GM19372 (cell line): ENCODE measurements at regions not wholly inside any gene's neighbourhood (a gene's known extent, or its start where the extent isn't known, plus 50 kb on each side); places are given as distances from the start of the nearest gene placed in this dataset.

Source experiments
- ATAC-seq: cut with Tn5 transposase; IDR thresholded peaks from one replicate; pipeline ENCODE4 v1.9.1; 2021; ENCODE audit warnings: mild to moderate bottlenecking, low read depth, moderate library complexity; ENCODE audit not compliant: unreplicated experiment

DNA sequence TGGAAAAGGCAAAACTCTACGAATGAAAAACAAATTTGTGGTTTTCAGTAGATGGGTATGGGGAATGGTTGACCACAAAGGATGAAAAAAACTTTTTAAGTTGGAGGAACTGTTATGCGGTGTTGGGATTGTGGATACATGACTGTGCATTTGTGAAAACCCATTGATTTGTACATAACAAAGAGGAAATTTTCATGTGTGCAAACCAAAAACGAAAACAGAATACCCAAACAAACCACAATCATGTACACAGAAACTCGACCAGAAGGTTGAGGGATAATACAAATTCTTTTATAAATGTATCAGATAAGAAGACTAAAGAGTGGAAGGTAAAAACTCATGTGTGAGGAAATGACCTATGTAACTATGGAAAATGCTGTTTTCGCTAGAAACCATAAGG lies 1012.4 kb downstream of the CDH18 start:
- no peak for ATAC-seq

DNA sequence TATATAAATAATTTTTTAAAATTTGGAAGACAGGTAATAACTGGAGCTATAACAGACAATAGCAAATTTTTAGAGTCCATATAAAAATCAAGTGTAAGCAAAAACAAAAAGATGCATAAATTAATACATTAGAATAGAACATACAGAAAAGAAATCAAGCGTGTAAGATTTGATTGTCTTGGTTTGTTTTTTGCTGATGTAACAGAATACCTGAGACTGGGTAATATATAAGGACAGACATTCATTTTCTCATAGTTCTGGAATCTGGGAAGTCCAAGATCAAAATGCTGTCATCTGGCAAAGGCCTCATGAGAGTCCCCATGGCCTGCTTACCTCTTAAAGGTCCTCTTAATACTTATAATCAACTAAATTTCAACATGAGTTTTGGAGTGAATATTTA lies 1010.1 kb downstream of the CDH18 start:
- ATAC-seq = no peak

DNA sequence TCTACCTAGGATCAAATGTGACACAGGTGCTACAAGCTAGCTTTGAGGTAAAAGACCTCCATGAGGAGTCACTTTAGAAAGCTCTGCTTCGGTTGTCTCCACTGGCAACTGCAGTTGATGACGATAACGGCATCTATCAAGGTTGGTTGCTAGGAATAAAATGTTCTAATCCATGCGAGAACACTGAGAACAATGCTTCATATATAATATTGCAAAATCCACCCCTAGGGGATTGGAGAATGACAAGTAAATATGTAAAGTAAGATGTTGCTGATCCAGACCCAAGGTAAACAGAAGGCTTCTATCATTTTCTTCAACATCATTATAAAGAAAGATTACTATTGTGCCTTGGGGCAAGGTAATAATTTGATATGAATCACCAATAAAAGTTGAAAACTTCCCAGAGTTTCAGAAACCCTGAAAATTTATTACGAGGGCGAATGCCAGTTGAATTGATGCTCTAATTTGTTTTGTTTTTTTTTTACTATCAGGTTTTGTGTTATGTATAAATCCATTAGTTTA lies 1003.4 kb downstream of the CDH18 start:
- ATAC-seq = no peak

DNA sequence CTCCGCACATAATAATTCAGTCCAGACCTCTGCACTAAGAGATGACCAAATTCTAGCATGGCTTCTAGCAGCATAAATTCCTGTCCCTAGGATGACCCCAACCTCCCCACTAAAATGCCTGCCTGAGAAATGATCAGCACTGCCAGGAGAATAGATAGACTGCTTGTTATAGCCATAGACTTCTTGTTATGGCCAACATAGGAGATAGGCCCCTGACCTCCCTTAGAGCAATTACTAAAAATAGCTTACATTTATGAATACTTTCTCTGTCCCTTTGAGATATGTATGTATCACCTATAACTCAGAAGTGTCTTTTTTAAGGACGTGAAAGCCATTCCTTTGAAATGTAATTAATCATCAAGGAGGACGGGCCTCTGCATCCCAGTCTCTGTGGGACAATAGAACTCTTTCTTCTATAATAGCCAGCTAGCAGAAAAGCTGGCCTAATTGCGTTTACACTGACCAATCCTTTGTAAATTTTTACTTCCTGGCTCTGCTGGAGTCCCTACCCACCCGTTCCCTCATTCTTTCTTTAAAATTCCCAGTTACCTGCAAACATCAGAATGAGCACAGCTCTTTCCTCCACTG lies 1002.7 kb downstream of the CDH18 start:
- ATAC-seq = no peak

DNA sequence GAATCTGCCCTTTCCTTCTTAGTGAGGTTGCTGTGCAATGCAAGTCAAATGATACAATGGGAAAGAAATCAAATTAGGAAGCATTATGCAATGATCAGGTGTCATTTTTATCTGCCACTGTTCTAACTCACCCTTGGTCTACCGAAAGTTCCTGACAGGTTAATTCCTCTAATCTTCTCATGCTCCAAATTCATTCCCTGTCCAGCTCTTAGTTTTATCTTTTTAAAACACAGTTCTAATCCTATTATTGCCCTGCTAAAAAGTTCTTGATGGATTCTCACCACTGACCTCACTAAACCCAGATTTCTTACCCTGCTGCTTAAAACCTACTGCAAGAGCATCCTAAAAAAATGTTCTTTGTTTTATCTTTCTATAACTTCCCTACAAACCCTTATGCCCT lies 1000.9 kb downstream of the CDH18 start:
- no peak for ATAC-seq

DNA sequence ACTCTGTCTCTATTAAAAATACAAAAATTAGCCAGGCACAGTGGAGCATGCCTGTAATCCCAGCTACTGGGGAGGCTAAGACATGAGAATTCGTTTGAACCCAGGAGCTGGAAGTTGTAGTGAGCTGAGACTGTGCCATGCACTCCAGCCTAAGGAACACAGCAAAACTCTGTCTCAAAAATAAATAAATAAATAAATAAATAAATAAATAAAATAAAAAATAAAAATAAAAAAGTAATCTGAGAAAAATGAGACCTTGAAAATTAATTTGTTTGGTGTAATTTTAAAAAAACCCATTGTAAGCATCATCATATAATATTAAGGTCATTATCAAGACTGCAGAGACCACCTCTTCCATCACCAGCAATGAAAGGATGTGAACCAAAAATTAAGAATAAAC lies 997.1 kb downstream of the CDH18 start:
- ATAC-seq = no peak

DNA sequence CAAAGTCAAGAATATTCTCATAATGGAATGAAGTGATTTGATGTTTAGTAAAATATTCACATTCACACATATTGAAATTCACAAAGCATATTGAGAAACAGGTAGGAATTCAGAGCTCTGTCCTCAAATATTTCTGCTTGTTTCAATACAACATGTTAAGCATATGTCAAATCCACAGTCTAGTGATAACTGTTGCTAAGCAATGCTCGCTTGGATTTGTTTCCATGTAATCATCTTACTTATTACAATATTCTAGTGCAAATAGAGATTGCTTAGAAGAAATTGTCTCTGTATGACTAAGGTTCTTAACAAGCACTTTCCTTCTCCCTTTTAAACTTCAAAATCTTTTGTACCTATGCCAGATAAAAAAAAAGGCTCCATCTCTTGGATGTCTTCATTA lies 995.7 kb downstream of the CDH18 start:
- ATAC-seq = no peak

DNA sequence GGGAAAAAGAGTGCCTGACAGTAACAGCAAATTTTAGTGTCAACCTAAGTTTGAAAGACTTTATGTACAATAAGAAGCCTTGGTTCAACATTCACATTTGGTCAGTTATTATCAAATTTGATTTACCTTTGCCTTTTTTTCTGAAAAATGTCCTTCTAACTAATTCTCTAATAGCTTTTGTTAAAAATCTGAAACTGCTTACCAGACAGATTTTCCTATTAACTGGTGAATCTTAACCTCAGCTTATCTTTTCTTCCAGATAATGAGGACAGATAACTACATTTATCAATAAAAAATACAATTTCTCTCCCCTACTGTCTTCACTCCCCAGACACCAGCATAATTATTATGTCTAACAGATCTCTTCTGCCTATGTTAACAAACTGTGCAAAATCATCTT lies 988.5 kb downstream of the CDH18 start:
- no peak for ATAC-seq

DNA sequence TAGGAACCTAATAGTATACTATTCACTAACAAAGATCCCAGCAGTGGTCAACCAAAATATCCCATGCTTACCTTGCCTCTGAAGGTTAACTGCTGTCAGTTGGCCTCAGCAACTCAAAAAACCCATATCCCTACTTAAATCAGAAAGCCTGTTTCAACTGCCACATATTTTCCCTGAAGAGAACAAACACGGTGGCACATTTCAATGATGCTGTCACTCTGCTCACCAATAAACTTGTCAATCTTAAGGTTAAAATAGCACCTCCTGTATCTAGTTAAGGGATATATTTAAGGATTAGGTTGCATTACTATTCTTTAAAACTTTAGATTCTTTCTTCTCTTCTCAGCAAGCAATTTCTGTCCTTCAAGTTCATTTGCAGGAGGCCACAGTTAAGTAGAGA lies 986.9 kb downstream of the CDH18 start:
- no peak for ATAC-seq

DNA sequence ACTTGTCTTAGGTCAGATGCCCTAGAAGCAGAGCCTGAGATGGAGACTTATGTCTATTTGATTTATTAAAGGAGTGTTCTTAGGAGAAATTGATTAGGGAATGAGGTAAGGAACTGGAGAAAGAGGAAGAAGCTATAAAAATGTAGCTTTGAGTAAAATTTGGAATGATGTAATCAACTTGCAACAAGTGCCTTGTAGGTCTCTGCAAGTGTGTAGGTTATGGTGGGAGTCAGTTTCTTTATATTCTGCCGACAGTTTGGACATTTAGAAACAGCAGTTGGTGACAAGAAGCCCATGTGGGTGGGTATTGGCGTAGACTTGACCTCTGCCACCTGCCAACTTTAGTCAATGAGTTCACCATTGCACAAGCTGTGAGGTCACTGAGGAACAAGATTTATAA lies 986.5 kb downstream of the CDH18 start:
- no peak for ATAC-seq

DNA sequence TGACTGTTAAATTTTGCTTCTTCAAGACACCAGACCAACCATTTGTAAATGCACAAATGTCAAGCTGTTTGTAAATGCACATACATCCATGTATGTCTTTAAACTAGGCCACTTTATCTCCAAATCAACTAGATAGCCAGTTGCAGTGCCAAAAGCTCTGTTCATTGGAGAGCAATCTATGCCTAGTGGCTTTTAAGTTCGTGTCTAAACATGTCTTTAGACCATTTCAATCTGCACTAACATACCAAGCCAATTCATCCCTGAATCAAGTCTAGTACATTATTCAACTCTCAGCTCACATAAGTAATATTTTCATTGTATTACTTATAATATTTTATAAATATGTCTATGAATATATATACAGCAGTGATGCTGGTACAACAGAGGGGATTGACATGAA lies 985.9 kb downstream of the CDH18 start:
- ATAC-seq = no peak

DNA sequence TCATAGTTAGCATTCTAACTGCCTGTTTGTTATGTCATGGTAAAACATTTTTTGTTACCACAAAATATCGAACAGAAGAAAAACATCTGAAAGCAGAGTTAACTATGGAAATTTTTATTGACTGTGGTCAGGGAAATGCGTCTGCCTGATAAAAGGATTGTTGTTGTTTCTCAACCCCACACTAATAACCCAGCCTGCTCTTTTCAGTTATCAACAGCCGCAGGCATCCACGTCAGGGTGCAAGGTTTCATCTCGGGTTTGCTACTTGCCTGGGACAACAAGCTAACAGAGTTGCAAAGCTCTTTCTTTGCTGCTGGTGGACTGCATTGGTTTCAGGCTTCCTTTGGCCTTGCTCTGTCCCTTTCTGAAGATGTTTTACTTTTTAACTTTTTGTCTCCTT lies 969.2 kb downstream of the CDH18 start:
- no peak for ATAC-seq

DNA sequence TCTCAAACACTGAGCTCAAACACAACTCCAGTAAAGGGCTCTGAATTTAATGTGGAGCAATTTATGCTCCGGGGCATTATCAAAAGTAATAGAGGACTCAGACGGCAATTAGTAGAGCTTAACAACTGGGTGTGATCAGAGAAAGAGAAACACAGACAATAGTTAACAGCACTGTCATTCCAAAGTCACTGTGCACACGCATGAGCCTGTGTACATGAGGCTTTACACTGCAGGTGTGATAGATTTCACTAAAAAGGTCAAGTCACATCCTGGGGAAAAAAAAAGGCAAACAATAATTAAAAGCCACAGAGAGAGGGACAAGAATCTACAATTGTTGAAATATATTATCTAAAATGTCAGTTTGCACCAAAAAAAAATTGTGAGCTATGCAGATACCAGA lies 956.5 kb downstream of the CDH18 start:
- ATAC-seq = no peak

DNA sequence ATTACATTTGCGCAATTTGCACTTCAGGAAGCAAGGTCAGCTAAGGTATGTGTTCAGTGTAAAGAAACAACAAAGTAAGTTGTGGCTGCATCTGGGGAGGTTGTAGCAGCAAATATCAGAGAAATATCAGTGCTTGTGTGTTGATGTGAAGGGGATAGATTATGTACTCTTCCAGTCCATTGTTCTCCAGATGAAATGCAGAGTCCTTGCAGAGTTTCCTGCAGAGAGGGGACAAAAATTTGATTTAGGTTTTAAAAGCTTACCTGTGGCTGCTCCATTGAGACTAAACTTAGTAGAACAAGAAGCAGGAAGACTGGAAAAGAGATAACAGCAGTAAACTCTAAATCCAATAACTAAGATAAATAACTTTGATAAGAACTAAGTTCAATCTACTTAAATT lies 952.2 kb downstream of the CDH18 start:
- ATAC-seq = no peak

DNA sequence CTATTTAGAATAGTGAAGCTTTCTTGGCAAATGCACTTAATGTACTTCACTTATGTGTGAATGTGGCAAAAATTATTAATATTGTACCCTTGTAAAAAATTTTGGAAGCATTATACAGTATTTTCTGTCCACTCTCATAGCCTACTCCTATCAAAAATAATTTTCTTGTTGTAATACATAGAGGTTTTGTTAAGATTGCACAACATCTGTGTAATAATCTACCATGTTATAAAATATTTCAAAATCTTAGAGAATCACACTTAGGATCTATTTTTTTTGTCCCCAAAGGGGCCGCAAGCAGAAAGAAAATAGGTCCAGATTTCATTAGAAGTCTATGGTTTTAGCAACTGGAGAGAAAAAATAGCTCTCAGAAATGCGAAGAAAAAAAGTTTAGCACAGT lies 945.9 kb downstream of the CDH18 start:
- ATAC-seq = no peak

DNA sequence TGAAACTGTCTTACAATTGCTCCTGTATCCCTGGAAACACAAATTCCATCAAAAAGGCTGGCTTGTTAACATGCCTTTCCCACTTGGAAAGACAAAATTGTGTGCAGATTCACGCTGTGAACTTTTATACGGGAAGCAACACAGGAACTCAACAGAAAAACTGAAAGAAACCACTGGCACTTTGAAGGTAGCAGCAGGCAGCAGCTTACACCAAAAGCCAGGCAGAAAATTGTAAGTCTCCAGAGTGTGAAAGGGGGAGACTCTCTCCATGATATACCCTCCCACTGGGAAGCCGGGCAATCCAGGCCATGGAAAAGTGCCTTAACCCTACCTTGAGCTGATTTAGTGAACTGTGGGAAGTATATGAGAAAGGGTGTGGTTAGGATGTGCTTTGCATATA lies 943.7 kb downstream of the CDH18 start:
- no peak for ATAC-seq

DNA sequence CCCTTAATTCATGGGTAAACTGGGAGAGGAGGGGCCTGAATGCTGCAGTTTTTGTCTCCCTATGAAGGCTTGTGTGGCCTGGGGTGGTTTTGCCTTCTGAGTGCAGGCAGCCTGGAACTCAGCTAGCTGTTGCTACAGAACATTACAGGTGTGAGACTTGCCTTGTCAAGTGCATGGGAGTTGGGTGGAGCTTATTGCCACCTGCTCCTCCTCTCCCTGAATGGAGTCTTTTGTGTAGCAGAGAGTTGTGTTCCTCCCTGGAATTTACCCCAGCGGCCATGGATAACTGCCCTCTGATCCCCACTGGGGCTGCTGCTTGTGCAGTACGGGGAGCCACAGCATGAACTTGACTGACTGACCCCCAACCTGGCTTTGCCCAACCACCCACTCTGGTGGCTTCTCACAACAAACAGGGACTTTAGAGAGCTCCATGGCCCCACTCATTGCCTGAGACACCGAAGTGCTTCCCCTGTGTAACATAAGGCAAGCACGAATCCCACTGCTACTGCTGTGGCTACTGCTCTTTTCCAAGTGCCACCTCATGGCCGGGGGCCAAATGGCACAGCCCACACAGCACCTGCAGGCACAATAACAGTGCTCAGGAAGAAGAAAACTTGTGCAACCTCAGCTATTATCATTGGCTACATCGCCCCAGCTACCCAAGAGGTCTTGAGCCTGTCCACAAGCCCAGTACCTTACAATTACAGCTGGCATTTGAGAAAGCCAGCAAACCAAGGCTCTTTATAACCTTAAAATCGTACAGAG lies 942.9 kb downstream of the CDH18 start:
- ATAC-seq = no peak

DNA sequence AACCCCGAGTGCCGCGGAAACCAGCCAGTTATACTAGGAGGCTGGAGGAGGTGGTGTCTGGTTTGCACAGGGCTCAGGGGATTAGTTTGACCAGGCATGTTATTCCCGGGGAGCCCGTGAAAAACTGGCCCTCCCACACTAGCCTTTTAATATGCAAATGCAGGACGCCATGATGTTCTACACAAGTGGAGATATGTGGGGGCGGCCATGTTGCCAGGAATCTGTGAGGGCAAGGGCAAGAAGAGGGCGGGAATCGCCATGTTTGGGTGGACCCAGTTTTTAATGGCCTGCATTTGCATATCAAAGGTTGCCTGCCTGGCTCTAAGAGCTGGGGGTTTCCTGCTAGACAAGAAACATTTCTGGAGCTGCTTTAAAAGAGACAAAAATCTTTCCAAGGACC lies 940.7 kb downstream of the CDH18 start:
- no peak for ATAC-seq

DNA sequence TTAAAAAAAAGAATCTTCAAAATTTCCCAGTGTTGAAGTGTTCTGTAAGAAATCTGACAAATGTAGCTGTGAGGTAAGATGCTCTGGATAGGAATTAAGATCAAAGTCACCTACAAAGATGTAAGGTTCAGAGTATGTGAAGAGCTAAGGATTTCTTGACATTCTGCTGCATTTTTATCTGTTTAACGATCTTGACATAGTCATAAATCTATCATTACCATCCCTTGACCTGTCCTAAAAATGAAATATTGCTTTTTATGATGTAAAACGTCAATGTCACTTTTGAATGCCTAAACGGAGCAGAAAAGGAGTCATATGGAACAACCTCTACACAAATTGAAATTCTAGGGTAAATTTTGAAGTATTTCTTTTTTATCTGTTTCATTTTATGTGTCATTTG lies 939.3 kb downstream of the CDH18 start:
- no peak for ATAC-seq

DNA sequence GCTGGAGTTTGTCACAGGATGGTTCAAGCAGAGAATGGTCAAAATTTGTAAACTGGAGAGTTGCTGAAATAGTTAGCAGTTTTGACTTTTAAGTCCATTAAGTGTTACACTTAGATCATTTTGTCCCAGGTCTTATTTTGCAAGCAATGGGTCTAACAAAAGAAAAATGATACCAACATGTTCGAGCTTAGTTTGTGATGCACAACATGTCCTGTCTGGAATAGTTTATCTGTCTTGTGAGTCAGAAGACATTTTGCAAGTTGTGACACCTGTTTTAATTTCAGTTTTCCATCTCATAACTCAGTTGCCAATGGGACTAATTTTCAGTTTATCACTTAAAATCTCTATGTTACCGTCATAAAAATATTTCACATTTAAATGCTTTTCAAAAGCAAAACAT lies 929.8 kb downstream of the CDH18 start:
- ATAC-seq = no peak

DNA sequence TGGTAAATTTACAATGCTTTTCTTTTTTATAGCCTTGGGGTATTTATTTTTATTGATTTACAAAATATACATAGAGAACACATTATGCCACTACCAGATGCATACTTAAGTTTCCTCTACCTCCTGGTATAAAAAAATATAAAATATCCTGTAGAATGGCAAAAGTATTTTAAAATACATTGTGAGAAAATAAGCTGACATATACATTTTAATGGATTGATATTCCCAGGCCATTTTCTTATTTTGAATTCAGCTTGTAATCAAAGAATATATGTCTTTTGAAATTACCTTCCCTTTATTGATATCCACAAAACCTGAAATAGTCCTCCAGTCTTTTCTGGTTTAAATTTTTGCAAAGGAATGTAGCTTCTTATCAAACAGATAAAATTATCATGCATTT lies 923.9 kb downstream of the CDH18 start:
- ATAC-seq = no peak

DNA sequence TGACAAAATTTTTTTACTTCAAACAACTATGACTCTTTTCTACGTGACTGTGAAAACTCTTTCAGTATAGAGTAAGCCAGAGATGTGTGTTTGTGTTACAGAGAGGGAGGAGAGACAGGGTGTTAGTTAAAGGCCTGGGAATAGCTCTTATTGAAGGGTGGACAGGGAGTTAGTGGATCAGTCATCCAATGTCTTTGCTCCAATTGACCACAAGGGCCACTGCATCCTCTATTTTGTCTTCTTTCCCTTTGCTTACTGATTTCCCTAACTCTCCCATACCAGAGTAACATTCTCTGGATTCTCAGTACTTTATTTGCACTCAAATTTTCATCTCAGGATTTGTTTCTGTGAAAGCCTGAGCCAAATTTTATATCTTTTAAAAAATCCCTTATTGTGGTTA lies 920.3 kb downstream of the CDH18 start:
- ATAC-seq = no peak
